Fibroblast of upper back skin (primary cell): ENCODE measurements at regions not wholly inside any gene's neighbourhood (a gene's known extent, or its start where the extent isn't known, plus 50 kb on each side); places are given as distances from the start of the nearest gene placed in this dataset.

Experiments
- DNase-seq: peaks from one replicate; pipeline ENCODE4 v3.0.0-alpha.2; 2013

DNA sequence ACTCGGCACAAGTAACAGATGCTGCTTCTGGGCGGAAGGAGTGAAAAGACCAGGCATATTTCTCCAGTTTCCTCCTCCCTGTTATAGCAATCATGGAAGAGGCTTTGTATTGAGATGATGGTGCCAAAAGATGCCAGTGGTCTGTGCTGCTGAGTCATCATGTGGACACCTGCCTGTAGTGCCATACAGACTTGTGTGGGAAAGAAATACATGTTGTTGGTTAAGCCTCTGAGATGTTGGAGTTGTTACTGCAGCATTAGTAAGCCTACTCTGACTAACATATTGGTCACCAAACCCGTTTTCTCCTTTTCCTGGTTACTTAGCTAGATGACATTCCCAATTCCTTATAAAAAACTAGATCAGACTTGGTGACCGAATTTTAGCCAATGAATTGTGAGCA lies 356.9 kb downstream of the ZNF521 start:
- peak; percentile 29 for DNase-seq

DNA sequence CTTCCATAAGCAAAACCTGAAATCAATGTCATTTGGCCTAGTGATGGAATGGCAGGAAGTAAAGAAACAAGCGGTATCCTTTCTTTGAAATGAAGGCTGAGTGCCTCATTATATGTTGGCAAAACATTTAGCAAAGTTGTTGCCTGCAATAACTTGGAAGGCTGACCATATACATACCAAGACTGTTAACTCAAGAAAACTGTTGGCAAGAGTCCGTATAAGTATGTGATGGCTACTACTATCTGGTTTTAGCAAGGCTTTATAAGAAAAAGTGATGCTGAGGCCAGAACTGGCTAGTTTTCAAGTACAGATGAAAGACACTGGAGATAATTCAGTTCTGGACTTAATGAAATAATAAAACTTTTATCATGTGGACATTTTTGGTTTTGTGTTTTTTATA lies 356.2 kb downstream of the ZNF521 start:
- DNase-seq, result peak; percentile 68

DNA sequence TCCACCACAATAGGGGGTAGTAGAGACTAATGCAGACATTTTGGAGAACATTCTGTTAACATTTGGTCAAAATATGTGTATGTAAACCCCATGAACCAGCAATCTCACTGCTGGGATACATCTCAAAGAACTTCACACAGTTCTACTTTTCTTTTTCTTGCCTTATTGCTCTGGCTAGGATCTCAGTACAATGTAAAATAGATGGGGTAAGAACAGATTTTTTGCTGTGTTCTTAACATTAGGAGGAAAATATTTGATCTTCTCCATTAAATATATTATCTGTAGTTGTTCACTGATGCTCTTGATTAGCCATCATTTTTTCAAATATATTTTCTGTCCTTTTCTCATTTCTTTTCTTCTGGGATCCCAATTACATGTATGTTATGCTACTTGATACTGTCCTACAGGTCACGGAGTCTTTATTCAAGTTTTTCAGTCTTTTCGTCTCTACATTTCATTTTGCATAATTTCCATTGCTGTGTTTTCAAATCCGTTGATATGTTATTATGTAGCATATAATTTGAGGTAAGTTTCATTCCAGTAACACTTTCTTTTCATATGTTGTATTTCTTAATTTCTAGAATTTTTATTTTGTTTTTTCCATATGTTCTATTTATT lies 352.2 kb downstream of the ZNF521 start:
- DNase-seq, result no peak

DNA sequence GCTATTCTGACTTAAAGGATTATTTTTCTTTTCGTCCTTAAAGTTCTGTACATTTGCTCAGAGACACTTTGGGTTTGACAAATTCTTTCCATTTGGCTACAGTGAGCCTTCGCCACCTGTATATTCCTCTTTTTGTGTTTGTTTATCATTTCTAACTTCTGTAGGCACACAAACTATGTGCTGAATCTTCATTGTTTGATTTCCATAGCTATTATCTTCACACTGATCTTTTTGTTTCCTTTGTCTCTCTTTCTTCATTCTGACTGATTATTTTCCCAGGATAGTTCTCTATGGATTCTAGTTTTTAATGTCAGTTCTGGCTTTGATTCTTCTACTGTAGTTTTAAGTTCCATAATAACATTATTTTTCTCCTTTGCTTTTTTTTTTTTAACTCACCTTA lies 350.2 kb downstream of the ZNF521 start:
- DNase-seq, result no peak

DNA sequence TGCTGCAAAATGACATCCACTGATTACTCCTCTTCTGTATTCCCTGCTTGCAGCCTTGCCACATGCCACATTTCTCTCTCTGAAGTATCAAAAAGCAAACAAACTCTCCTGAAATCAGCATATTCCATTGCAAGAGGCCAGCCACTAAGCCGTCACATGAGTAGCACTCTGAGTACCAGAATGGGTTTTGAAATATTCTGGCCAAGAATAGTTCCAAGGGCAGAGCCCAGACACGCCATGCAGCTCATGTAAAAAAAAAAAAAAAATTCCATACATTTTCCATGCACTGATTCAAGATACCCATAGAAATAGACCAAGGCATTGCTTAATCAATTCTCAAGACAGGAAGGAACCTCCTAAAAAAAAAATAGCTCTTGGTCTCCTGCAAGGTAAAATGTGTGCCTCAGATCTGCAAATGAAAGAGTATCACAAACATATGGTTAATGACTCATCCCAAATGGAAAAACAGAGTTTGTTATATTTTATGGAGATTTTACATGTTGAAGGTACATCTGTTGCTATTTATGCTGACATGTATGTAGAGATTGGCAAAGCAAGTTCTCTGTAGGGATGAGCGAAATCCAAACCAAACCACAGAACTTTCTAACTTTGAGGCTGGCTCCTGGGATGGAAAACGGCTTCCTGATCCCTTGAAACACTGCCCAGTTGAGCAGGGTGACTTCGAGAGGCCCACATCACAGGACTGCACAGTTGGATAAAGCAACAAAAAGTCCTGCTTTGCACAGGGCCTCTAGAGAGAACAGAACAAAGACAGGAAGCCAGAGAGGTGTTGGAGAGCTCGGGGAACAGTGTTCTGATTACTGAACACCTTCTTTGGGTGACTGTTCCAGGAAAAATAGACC lies 346.2 kb downstream of the ZNF521 start:
- DNase-seq, result peak; percentile 93

DNA sequence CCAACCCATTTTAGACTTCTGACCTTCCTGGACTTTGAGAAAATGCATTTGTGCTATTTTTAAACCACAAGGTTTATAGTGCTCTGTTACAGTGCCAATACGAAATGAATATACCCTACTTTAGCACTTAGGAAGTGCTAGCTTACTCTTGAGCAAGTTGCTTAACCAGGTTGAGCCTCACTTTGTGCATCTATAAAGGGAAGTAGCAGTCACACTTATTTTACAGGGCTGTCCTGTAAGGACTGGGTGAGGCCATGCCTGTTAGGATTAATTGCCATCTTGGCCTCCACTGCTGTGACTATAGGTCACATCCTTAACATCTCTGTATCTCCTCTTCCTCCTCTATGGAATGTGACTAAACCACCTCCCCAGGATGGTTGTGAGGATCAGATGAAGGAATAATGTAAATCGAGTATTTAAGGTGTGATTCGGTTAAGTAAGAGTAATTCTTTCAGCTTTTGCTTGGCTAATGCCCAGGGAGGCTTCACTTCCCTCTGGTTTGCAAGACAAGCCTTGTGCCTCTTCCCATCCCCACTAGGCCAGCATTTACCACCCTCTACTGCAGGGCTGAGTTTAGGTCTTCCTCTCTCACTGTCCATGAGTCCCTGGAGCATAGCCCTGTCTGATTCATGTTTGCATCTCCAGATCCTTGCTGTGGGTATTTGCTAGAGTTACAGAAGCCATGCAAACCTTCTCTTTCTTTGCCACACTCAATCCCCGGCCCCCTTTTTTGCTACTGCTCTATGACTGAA lies 341.2 kb downstream of the ZNF521 start:
- DNase-seq, result no peak
